Gastrocnemius medialis (tissue), 4 donors: ENCODE measurements at regions not wholly inside any gene's neighbourhood (a gene's known extent, or its start where the extent isn't known, plus 50 kb on each side); places are given as distances from the start of the nearest gene placed in this dataset.

Experiments used
- ATAC-seq, 2 donors: fragments of 150-250 bp; one replicate each; pipeline ENCODE4 v1.9.1; 2016
- DNase-seq, 2 donors: peaks; one replicate each; pipeline ENCODE4 v3.0.0-alpha.2; 2019
- H3K27ac ChIP-seq, 4 donors: fragments of 200-600 bp; sonication (generic); 1 replicate in 1 of 4; 2 replicates in 3 of 4; pipeline ENCODE4 v1.5.1; 2016 to 2018; ENCODE audit warnings: mild to moderate bottlenecking in 2 of 4, moderate library complexity in 1 of 4
- H3K27me3 ChIP-seq, 3 donors: fragments of 200-600 bp; sonication (generic) in 2 of 3; 1 replicate in 1 of 3; 2 replicates in 2 of 3; pipeline versions ENCODE4 v1.5.1 to v1.6.0; 2016 to 2019; ENCODE audit warnings: mild to moderate bottlenecking in 1 of 3, moderate library complexity in 1 of 3
- H3K36me3 ChIP-seq, 2 donors: fragments of 200-600 bp; sonication (generic) in 1 of 2; one replicate each; pipeline ENCODE4 v1.5.1; 2017 to 2018
- H3K4me1 ChIP-seq, 2 donors: fragments of 200-600 bp; sonication (generic) in 1 of 2; one replicate each; pipeline ENCODE4 v1.5.1; 2016 to 2017; ENCODE audit warnings: mild to moderate bottlenecking in 2 of 2
- H3K4me3 ChIP-seq, 4 donors: fragments of 200-600 bp; sonication (generic) in 3 of 4; 1 replicate in 1 of 4; 2 replicates in 3 of 4; pipeline ENCODE4 v1.5.1; 2016 to 2019; ENCODE audit warnings: mild to moderate bottlenecking in 2 of 4
- H3K9me3 ChIP-seq, 3 donors: fragments of 200-600 bp; sonication (generic) in 2 of 3; 1 replicate in 1 of 3; 2 replicates in 2 of 3; pipeline ENCODE4 v1.5.1; 2016 to 2019
- POLR2A ChIP-seq, 2 donors: fragments of 450-650 bp; IDR thresholded peaks; one replicate each; pipeline ENCODE4 v1.6.1; 2017; ENCODE audit warnings: antibody characterized with exemption in 2 of 2, mild to moderate bottlenecking in 2 of 2, moderate library complexity in 2 of 2
- in situ Hi-C, 4 donors: fragments of 200-750 bp; cut with MboI; loops; one replicate each; pipeline versions ENCODE4 v1.15.0 to v1.8.0; 2017; ENCODE audit warnings: low sequenced_read_pairs in 4 of 4
- intact Hi-C: fragments of 100-400 bp; cut with DNase I; formaldehyde crosslinking; loops from one replicate; pipeline ENCODE4 v1.15.1; 2023; ENCODE audit warnings: low total_unique reads
- TF ChIP-seq, protein P1 (sequence below), 5 experiments: fragments of 450-650 bp in 3 of 5; fragments of 200-600 bp in 2 of 5; sonication (generic) in 2 of 5; IDR thresholded peaks in 4 of 5; conservative IDR thresholded peaks in 1 of 5; 1 replicate in 4 of 5; 2 replicates in 1 of 5; pipeline ENCODE4 v1.5.1; 2016 to 2019; ENCODE audit warnings: antibody characterized with exemption in 5 of 5, mild to moderate bottlenecking in 3 of 5, moderate library complexity in 3 of 5

DNA sequence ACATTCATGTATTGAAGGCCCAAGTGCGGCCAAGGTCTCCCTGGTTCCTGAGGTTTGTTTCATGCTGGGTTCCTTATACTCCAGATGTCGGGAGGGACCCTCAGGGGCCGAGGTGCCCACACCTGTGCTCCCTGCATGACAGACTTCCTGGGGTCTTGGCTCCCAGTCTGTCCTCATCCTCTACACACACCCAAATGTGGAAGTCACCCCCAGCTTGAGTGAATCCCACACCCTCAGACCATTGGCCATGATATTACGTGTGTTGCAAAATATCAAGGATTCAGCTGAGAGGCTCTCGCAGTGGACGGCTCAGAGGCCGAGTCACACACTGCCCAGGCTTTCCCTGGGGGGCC is 82.2 kb upstream of the DUSP22 start:
- TF ChIP-seq POLR2A (IDR thresholded peaks at IDR 0.05) = no peak
- TF ChIP-seq, protein P1, sequence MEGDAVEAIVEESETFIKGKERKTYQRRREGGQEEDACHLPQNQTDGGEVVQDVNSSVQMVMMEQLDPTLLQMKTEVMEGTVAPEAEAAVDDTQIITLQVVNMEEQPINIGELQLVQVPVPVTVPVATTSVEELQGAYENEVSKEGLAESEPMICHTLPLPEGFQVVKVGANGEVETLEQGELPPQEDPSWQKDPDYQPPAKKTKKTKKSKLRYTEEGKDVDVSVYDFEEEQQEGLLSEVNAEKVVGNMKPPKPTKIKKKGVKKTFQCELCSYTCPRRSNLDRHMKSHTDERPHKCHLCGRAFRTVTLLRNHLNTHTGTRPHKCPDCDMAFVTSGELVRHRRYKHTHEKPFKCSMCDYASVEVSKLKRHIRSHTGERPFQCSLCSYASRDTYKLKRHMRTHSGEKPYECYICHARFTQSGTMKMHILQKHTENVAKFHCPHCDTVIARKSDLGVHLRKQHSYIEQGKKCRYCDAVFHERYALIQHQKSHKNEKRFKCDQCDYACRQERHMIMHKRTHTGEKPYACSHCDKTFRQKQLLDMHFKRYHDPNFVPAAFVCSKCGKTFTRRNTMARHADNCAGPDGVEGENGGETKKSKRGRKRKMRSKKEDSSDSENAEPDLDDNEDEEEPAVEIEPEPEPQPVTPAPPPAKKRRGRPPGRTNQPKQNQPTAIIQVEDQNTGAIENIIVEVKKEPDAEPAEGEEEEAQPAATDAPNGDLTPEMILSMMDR (IDR thresholded peaks at IDR 0.05 in 4 of 5, conservative IDR thresholded peaks at IDR 0.05 in 1 of 5) = no peak
- DNase-seq (no peak), ATAC-seq (no peak)
- H3K4me1 ChIP-seq = no peaks in the 10 kb centered on the region
- no peak overlapping the region for H3K27ac ChIP-seq
- intact Hi-C loops (no loop called here), in situ Hi-C loops (no loop called here)
- H3K36me3 ChIP-seq = no peaks in the 10 kb centered on the region
- H3K4me3 ChIP-seq = no peak overlapping the region
- peaks cover 7 to 12% (median 8%) of the 10 kb centered on the region in 3 donors for H3K27me3 ChIP-seq
- H3K9me3 ChIP-seq = no peaks in the 10 kb centered on the region

DNA sequence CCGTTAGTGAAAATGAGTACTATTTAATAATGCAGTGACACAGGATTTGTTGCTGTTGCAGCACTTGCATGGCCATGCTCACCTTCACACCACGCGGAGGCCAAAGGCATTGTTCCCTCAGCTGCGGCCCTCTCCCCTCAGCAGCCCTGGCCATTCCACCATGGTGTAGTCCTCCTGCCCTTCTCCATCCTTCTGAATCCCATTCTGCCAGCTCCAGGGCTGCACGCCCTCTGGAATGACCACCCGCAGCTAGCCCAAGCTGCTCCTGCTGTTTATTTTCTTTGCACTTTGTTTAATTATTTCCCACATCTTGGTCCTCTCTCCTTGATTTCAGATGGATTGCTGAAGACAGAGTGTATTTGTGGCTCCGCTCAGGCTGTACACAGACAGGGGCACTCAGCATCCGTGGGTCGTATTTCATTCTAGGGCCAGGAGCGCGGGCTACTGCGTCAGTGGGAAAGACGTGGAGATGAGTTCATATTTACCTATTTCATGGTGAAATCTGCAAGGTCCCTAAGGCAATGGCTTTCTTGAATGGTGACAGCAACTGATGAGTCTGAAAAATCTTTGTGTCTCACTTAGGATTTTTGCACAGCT is 81.4 kb upstream of the DUSP22 start:
- Histone ChIP-seq H3K4me3 (no peak overlapping the region), H3K9me3 (no peaks in the 10 kb centered on the region), H3K27me3 (peaks cover 7 to 12% (median 8%) of the 10 kb centered on the region in 3 donors), H3K4me1 (no peaks in the 10 kb centered on the region), H3K27ac (no peak overlapping the region), H3K36me3 (no peaks in the 10 kb centered on the region)
- in situ Hi-C loops (no loop called here), intact Hi-C loops (no loop called here)
- no peak for DNase-seq
- ATAC-seq = no peak
- no peak for TF ChIP-seq POLR2A (IDR thresholded peaks at IDR 0.05)
- TF ChIP-seq, protein P1 (IDR thresholded peaks at IDR 0.05 in 4 of 5, conservative IDR thresholded peaks at IDR 0.05 in 1 of 5) = no peak

GRCh38 chr6:211871-212497 is 80.3 kb upstream of the DUSP22 start:
- no peaks in the 10 kb centered on the region for H3K4me1 ChIP-seq
- no peak overlapping the region for H3K27ac ChIP-seq
- no peaks in the 10 kb centered on the region for H3K36me3 ChIP-seq
- ATAC-seq (no peak), DNase-seq (no peak)
- no peak for TF ChIP-seq POLR2A (IDR thresholded peaks at IDR 0.05)
- peaks cover 7 to 12% (median 8%) of the 10 kb centered on the region in 3 donors for H3K27me3 ChIP-seq
- H3K4me3 ChIP-seq = no peak overlapping the region
- in situ Hi-C loops (no loop called here), intact Hi-C loops (no loop called here)
- H3K9me3 ChIP-seq = no peaks in the 10 kb centered on the region

- DNase-seq = no peak
- intact Hi-C loops = no loop called here
- no peak overlapping the region for H3K4me3 ChIP-seq
- no peak overlapping the region for H3K27ac ChIP-seq
- H3K27me3 ChIP-seq = peaks cover 7 to 12% (median 8%) of the 10 kb centered on the region in 3 donors
- in situ Hi-C loops = no loop called here
- H3K36me3 ChIP-seq = no peaks in the 10 kb centered on the region
- no peaks in the 10 kb centered on the region for H3K4me1 ChIP-seq
- no peaks in the 10 kb centered on the region for H3K9me3 ChIP-seq
- TF ChIP-seq POLR2A (IDR thresholded peaks at IDR 0.05) = no peak
- TF ChIP-seq, protein P1 (IDR thresholded peaks at IDR 0.05 in 4 of 5, conservative IDR thresholded peaks at IDR 0.05 in 1 of 5) = no peak
- ATAC-seq = no peak
Measured at GRCh38 chr6:213284-213683, 79.0 kb upstream of the DUSP22 start.

DNA sequence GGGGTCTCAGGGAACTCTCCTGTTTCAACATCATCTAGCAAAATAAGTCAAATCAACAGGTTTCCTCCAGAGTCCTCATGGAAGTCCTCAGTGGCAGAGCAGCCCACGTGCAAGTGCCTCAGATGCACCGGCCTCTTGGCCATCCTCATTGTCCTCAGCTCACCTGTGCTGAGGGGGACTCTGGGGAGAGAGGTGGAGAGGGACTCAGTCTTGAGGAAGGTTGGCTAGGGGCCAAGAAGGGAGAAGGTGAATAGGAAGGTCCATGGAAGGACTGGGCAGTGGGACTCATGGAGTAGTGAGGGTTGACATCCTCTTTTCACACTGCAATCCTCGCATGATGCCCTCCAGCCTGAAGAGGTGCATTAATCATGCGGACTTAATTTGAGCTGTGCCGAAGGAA is 77.9 kb upstream of the DUSP22 start:
- Histone ChIP-seq H3K4me3 (no peak overlapping the region), H3K27me3 (peaks cover 7 to 12% (median 8%) of the 10 kb centered on the region in 3 donors), H3K9me3 (no peaks in the 10 kb centered on the region), H3K27ac (no peak overlapping the region), H3K36me3 (no peaks in the 10 kb centered on the region), H3K4me1 (no peaks in the 10 kb centered on the region)
- DNase-seq = no peak
- no peak for ATAC-seq
- intact Hi-C loops = no loop called here
- TF ChIP-seq POLR2A (IDR thresholded peaks at IDR 0.05) = no peak
- TF ChIP-seq, protein P1 (IDR thresholded peaks at IDR 0.05 in 4 of 5, conservative IDR thresholded peaks at IDR 0.05 in 1 of 5) = no peak
- in situ Hi-C loops = no loop called here
